Right renal cortex interstitium (tissue), 3 donors: ENCODE measurements at regions not wholly inside any gene's neighbourhood (a gene's known extent, or its start where the extent isn't known, plus 50 kb on each side); places are given as distances from the start of the nearest gene placed in this dataset.
"Not testable (repeated sequence)": the region's sequence is repeated elsewhere in the genome, so short reads cannot be mapped to it uniquely, and the experiment has no call there.

Experiments
- DNase-seq, 3 donors: peaks; one replicate each; pipeline ENCODE4 v3.0.0-alpha.2; 2013; ENCODE audit warnings: low read depth in 3 of 3, low spot score in 2 of 3

DNA sequence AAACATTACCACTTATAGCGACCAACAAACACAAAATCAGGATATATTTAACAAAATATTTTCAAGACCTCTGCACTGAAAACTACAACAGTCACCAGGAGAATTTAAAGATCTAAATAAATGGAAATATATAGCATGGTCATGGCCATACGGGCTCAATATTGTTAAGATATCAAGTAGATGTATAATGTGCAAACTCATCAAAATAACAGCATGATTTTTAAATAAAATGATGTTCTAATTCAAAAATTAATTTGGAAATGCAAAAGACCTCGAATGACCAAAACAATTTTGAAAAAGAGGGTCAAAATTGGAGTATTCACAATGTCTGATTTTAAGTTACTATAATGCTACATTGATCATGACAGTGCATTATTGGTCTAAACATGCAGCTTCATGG, 159.1 kb upstream of the NDN start:
- no peak for DNase-seq

- no peak for DNase-seq
Observed at GRCh38 chr15:23850666-23851065, 163.6 kb upstream of the NDN start.

- DNase-seq, result no peak
Observed at GRCh38 chr15:23851921-23852320, 164.8 kb upstream of the NDN start.

GRCh38 chr15:23853286-23853685, 166.2 kb upstream of the NDN start:
- no peak for DNase-seq

DNA sequence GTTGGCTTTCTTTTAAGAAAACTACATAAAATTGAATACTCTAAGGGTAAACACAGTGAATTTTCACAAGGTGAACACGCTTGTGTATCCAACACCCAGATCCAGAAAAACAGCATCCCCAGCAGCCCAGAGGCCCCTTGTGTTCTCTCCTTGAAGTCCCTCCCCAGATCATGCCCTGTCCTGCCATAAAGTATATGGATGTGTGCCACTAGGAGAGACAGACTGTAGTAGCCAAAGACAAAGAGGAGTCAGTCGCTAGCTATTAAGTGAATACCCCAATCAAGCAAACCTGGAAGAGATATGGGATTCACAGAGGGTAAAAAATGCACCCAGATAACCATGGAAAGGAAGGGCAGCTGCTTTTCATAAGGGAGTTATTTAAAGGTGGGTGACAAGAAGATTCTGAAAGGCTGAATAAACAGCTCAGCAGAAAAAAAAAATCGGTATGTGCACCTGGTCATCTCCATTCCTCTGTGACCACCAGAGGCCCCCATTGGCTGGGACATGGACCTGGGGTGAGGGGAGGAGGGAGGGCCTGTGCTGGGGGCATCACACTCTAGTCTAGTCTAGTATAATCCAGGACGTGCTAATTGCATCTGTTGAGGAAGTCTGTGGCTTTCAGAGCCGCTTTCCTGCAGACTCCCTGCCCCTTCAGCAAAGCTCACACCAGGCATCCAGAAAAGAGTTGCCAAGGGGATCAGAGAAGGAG, 167.3 kb upstream of the NDN start:
- DNase-seq, result no peak

DNA sequence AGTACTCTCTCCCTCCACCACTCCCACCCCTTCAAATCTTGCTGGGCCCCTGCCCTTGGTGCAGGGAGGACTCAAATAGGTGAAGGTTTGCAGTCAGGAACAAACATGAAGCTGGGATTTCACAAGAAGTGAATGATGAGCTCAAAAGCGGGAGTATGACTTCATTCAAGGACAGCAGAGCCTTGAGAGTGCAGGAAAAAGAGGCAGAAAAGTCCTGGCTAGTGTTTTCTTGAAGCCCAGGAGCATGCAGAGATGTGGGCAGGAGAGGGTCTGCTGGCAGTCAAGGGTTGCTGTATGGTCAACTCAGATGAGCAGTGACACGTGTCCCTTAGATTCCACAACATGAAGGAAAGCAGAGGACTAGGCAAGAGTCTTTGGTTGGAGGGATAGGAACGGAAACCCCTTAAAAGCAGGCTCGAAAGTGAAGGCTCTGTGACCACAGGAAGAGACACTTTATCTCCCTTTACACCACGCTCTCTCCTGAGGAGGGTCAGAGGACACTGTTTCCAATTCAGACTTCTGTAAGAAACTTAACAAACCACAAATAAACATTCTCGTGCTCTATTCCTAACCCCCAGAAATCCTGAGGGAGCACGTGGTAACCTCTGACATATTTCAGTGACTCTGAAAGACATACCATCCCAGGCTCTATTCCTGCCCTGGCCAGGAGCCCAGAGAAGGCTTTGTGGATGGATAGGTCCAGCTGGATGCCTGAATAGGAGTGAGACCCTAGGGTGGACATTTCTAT, 168.0 kb upstream of the NDN start:
- no peak for DNase-seq

- DNase-seq, result no peak
Observed at GRCh38 chr15:23855947-23856346, 168.8 kb upstream of the NDN start.

DNA sequence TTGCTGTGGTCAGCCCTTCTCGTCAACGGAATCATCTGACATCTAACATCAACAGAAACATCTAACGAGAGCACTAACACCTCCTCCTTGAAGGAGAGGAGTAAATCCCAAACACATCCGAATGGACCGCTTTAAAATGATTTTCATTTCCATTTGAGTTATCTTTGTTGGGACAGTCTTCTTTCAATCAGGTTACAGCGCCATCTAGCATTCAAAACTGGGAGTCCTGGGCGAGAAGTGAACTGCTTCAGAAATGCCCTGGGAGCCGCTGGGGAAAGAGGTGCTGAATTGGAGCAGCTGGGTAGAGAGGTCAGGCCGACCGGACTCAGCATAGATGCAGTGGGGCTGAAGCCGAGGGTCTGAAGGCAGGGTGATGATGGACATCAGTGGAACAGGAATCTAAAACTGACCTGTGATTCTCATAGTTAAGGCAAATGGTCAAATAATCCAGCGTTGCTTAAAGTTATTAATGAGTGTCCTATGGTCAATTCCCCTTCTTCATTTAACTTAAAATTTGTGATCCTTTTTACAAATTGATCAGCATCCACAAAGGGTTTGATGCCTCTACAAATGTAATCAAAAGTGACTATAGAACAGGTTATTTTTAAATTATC, 170.0 kb upstream of the NDN start:
- DNase-seq, result no peak

DNA sequence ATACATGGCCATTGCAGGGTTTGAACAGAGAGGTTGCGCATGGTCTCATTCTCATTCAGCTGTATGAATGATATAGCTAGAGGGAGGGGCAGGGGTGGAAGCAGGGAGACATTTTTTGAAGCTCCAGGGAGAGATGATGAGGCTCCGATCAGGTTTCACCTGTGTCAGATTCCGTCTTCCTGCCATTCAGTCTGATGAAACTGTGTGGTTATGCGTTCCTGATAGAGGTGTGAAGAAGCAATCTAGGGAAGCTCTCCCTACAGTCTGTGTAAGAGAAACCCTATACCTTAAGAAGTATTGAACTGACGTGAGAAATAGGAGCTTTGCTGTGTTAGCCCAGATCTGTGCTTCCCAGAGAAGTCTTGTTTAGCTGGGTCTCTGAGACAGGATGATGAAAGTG, 171.9 kb upstream of the NDN start:
- DNase-seq, result no peak

- no peak for DNase-seq
Observed at GRCh38 chr15:23860290-23861245, 173.5 kb upstream of the NDN start.

DNA sequence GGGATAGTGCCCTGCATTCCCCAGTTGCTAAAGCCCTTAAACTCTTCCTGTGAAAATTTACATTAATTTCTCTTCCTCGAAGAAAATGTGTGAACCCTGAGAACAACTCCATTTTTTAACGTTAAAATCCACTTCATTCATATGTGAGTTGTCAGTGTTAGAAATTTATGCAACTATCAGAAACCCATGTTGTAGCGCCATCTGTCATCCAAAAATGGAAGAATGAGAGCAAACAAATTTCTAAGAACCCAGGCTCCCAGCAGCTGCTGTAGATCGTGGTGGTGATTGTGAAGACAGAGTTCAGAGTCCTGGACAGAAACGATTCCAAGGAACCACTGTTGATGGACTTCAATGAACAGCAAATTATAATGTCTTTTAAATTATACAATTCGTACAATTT, 179.7 kb upstream of the NDN start:
- no peak for DNase-seq

DNA sequence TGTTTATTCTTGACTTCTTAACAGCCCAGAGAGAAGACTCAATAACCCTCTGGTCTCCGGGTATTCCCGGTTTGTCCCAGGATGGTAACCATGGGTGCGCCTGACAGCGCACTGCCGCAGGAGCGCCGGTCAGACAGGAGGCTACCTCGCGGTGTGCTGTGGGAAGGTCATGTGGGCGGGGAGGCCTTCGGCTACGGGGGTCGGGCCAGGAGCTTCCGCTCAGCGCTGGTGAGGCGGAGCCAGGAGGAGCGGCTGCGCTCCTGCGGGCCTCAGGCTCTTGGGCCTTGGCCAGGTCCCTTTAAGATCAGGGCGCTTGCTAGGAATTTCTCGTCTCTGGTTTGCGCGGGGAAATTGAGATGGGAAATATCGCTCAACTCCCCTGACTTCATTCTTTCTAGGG, 182.3 kb upstream of the NDN start:
- DNase-seq, result no peak

DNA sequence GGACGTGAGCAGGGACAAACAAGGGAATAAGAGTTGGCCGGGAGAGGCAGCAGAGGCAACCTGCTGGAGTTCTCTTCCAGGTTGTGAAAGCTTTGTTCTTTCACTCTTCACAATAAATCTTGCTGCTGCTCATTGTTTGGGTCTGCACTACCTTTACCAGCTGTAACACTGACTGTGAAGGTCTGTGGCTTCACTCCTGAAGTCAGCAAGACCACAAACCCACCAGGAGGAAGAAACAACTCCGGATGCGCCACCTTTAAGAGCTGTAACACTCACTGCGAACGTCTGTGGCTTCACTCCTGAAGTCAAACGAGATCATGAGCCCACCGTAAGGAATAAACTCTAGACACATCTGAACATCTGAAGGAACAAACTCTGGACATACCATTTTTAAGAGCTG, 186.5 kb upstream of the NDN start:
- DNase-seq, result not testable (repeated sequence)

- DNase-seq, result no peak
Observed at GRCh38 chr15:23877502-23878412, 190.7 kb upstream of the NDN start.

- no peak for DNase-seq
Observed at GRCh38 chr15:23881291-23881690, 194.2 kb upstream of the NDN start.

GRCh38 chr15:23890218-23890617, 203.1 kb upstream of the NDN start:
- DNase-seq, result no peak

GRCh38 chr15:23897091-23897490, 210.0 kb upstream of the NDN start:
- no peak for DNase-seq

DNA sequence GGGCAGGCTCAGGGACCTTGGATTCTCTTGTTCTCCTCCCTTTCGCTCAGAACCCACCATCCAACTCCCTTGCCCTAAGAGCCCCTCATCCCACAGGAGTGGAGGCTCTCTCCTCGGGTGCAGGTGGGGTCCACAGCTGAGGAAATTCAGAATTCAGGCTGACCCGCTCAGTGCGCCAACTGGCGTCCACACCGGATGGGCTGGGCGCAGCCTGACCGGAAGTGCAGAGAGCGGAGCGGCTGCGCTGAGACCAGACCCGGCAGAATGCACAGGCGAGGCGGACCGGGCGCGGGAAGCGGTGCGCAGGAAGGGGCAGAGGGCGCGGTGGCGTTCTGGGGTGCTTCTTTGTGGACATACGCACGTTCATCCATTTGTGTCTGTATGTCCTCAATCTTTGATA, 210.4 kb upstream of the NDN start:
- no peak for DNase-seq

- DNase-seq, result no peak
Observed at GRCh38 chr15:23910030-23910429, 222.9 kb upstream of the NDN start.

DNA sequence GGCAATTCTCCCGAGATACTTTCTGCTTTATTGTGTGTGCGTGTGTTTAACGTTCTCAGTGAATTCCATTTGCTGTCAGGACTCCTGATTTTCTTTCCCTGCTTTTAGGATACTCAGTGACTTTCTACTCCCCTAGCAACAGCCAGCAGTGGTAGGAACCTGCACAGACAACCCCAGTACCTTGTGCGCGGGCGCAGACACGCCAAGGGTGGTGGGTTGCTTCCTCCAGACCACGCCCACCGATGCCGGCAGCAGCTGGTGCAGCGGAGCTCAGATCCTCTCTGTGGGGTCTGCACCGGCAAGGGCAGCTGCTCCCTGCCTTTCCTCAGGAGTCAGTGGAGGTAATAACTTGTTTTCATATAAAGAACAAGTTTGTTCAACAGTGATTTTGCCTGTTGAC, 225.1 kb upstream of the NDN start:
- no peak for DNase-seq
